ENCODE measurements at regions not wholly inside any gene's neighbourhood (a gene's known extent, or its start where the extent isn't known, plus 50 kb on each side); places are given as distances from the start of the nearest gene placed in this dataset.

DNA sequence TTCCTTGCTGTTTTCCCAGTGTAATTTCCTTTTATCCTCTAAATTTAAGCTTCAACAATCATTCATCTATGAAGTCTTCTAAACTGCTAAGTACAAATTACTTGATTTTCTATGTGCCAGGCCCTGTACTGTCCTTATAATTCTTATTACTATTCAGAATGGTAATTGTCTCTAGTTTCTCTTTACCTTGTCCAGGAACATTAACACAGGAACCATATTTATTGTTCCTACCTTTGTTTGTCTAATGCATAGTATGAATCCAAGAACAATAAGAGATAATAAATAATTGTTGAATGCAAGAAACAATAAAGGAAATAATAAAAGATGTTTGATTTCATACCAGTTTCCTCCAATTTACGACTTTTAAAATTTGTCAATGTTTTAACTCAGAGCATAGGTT, 1083.2 kb downstream of the ROBO2 start:
- Histone ChIP-seq H3K4me1 (ENCODE audit: insufficient read depth) (no peaks in the 10 kb centered on the region), H3K9me3 (no peaks in the 10 kb centered on the region), H3K4me3 (no peak overlapping the region), H3K36me3 (no peaks in the 10 kb centered on the region), H3K27ac (no peak overlapping the region), H3K27me3 (no peaks in the 10 kb centered on the region)
- no peak for DNase-seq
- intact Hi-C loops (cut with DNase I) = no loop called here
- 91 to 96% (median 91%) methylated on average over 1 of the region's 1 CpG for WGBS, 3 donors
- no peak for TF ChIP-seq EP300 (IDR thresholded peaks at IDR 0.05)
- TF ChIP-seq POLR2A (IDR thresholded peaks at IDR 0.05) = no peak
- TF ChIP-seq CTCF (IDR thresholded peaks at IDR 0.05) = no peak

- H3K9me3 ChIP-seq = no peaks in the 10 kb centered on the region
- intact Hi-C loops (cut with DNase I) = no loop called here
- H3K4me1 ChIP-seq (ENCODE audit: insufficient read depth) = no peaks in the 10 kb centered on the region
- no peak overlapping the region for H3K27ac ChIP-seq
- no peak for DNase-seq
- TF ChIP-seq CTCF (IDR thresholded peaks at IDR 0.05) (no peak), POLR2A (IDR thresholded peaks at IDR 0.05) (no peak), EP300 (IDR thresholded peaks at IDR 0.05) (no peak)
- no peaks in the 10 kb centered on the region for H3K27me3 ChIP-seq
- H3K4me3 ChIP-seq = no peak overlapping the region
- no peaks in the 10 kb centered on the region for H3K36me3 ChIP-seq
Measured at GRCh38 chr3:78129707-78130106, 1089.8 kb downstream of the ROBO2 start.

GRCh38 chr3:78130741-78131290, 1090.9 kb downstream of the ROBO2 start:
- H3K9me3 ChIP-seq = no peaks in the 10 kb centered on the region
- intact Hi-C loops (cut with DNase I) = no loop called here
- H3K27me3 ChIP-seq = no peaks in the 10 kb centered on the region
- no peak overlapping the region for H3K27ac ChIP-seq
- no peaks in the 10 kb centered on the region for H3K4me1 ChIP-seq (ENCODE audit: insufficient read depth)
- TF ChIP-seq EP300 (IDR thresholded peaks at IDR 0.05) (no peak), CTCF (IDR thresholded peaks at IDR 0.05) (no peak), POLR2A (IDR thresholded peaks at IDR 0.05) (no peak)
- H3K36me3 ChIP-seq = no peaks in the 10 kb centered on the region
- 82 to 84% (median 83%) methylated on average over 4 of the region's 4 CpGs for WGBS, 3 donors
- DNase-seq = no peak
- no peak overlapping the region for H3K4me3 ChIP-seq

DNA sequence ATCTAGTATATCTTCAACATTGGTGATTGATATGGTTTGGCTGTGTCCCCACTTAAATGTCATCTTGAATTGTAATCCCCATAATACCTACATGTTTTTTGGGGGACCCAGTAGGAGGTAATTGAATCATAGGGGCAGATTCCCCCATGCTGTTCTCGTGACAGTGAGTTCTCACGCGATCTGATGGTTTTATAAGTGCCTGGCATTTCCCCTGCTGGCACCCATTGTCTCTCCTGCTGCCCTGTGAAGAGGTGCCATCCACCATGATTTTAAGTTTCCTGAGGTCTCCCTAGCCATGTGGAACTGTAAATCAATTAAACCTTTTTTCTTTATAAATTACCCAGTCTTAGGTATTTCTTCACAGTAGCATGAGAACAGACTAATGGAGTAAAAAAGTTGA, 1094.6 kb downstream of the ROBO2 start:
- intact Hi-C loops (cut with DNase I) = no loop called here
- no peak overlapping the region for H3K4me3 ChIP-seq
- no peaks in the 10 kb centered on the region for H3K4me1 ChIP-seq (ENCODE audit: insufficient read depth)
- H3K36me3 ChIP-seq = no peaks in the 10 kb centered on the region
- no peak for TF ChIP-seq CTCF (IDR thresholded peaks at IDR 0.05)
- TF ChIP-seq EP300 (IDR thresholded peaks at IDR 0.05) = no peak
- no peak for TF ChIP-seq POLR2A (IDR thresholded peaks at IDR 0.05)
- WGBS, 3 donors = 81 to 97% (median 84%) methylated on average over 3 of the region's 3 CpGs
- H3K27me3 ChIP-seq = no peaks in the 10 kb centered on the region
- no peak overlapping the region for H3K27ac ChIP-seq
- DNase-seq = no peak
- H3K9me3 ChIP-seq = no peaks in the 10 kb centered on the region
